A673 (cell line): ENCODE measurements at regions not wholly inside any gene's neighbourhood (a gene's known extent, or its start where the extent isn't known, plus 50 kb on each side); places are given as distances from the start of the nearest gene placed in this dataset.

Source experiments
- CTCF ChIP-seq: fragments of 300-800, 200-600 bp; sonication (generic); conservative IDR thresholded peaks from 2 replicates; pipeline ENCODE4 v1.5.1; 2017; ENCODE audit warnings: low read depth, mild to moderate bottlenecking, antibody characterized with exemption, low read length, moderate library complexity, mixed read lengths
- EZH2 ChIP-seq: fragments of 200-600 bp; sonication (generic); IDR thresholded peaks from 2 replicates; pipeline ENCODE4 v1.6.1; 2017; ENCODE audit warnings: borderline replicate concordance, low read depth, mild to moderate bottlenecking, mixed read lengths, antibody characterized with exemption, low read length; ENCODE audit not compliant: poor library complexity, severe bottlenecking

GRCh38 chr13:106143930-106144709 lies 391.3 kb downstream of the EFNB2 start:
- no peak for TF ChIP-seq CTCF
- TF ChIP-seq EZH2: no peak
